Astrocyte (in vitro differentiated cells and primary cell): ENCODE measurements at regions not wholly inside any gene's neighbourhood (a gene's known extent, or its start where the extent isn't known, plus 50 kb on each side); places are given as distances from the start of the nearest gene placed in this dataset.

Experiments
- DNase-seq: peaks from one replicate; pipeline ENCODE4 v3.0.0-alpha.2; 2010; ENCODE audit warnings: low read depth
- FAIRE-seq: peaks from 2 replicates; lab custom pipeline; 2011; peaks lifted over from hg19 to GRCh38; lab: Jason Lieb, UNC
- H2AFZ ChIP-seq: 2 replicates; pipeline ENCODE4 v1.6.0; 2012; ENCODE audit warnings: low read depth, low read length, inconsistent platforms
- H3K27ac ChIP-seq: 2 replicates; pipeline ENCODE4 v1.5.1; 2011; ENCODE audit warnings: low read depth, low read length, inconsistent platforms
- H3K27me3 ChIP-seq: 2 replicates; pipeline ENCODE4 v1.6.0; 2011; ENCODE audit warnings: low read length, inconsistent platforms; ENCODE audit not compliant: insufficient read depth
- H3K36me3 ChIP-seq: 2 replicates; pipeline ENCODE4 v1.5.1; 2011; ENCODE audit warnings: low read length, inconsistent platforms; ENCODE audit not compliant: insufficient read depth
- H3K4me1 ChIP-seq: 2 replicates; pipeline ENCODE4 v1.5.1; 2011; ENCODE audit warnings: low read length, inconsistent platforms; ENCODE audit not compliant: insufficient read depth
- H3K4me2 ChIP-seq: 2 replicates; pipeline ENCODE4 v1.6.0; 2012; ENCODE audit warnings: low read length, inconsistent platforms
- H3K4me3 ChIP-seq: 2 replicates; pipeline ENCODE4 v1.5.1; 2011; ENCODE audit warnings: low read depth, mild to moderate bottlenecking, low read length, inconsistent platforms; ENCODE audit not compliant: insufficient read depth
- H3K79me2 ChIP-seq: 2 replicates; pipeline ENCODE4 v1.6.0; 2012; ENCODE audit warnings: mild to moderate bottlenecking, low read length, inconsistent platforms; ENCODE audit not compliant: insufficient read depth
- H3K9ac ChIP-seq: 2 replicates; pipeline ENCODE4 v1.6.0; 2012; ENCODE audit warnings: mild to moderate bottlenecking, low read length, inconsistent platforms
- H3K9me3 ChIP-seq: 2 replicates; pipeline ENCODE4 v1.5.1; 2012; ENCODE audit warnings: low read depth, mild to moderate bottlenecking, low read length, inconsistent platforms; ENCODE audit not compliant: insufficient read depth
- H4K20me1 ChIP-seq: 2 replicates; pipeline ENCODE4 v1.6.0; 2012; ENCODE audit warnings: low read length, inconsistent platforms; ENCODE audit not compliant: insufficient read depth
- H3K27ac Mint-ChIP-seq: one replicate; pipeline ENCODE4 v1.8.0; 2021; ENCODE audit warnings: mild to moderate bottlenecking, mixed read lengths; ENCODE audit not compliant: unreplicated experiment
- H3K27me3 Mint-ChIP-seq: one replicate; pipeline ENCODE4 v1.8.0; 2021; ENCODE audit warnings: low read depth, mixed read lengths; ENCODE audit not compliant: unreplicated experiment
- H3K36me3 Mint-ChIP-seq: one replicate; pipeline ENCODE4 v1.8.0; 2021; ENCODE audit warnings: low read depth, mixed read lengths; ENCODE audit not compliant: unreplicated experiment
- H3K4me1 Mint-ChIP-seq: one replicate; pipeline ENCODE4 v1.8.0; 2021; ENCODE audit warnings: low read depth, mixed read lengths; ENCODE audit not compliant: unreplicated experiment
- H3K4me3 Mint-ChIP-seq: one replicate; pipeline ENCODE4 v1.8.0; 2021; ENCODE audit warnings: mild to moderate bottlenecking, moderate library complexity, mixed read lengths; ENCODE audit not compliant: unreplicated experiment
- H3K9me3 Mint-ChIP-seq: one replicate; pipeline ENCODE4 v1.8.0; 2021; ENCODE audit warnings: mild to moderate bottlenecking, mixed read lengths; ENCODE audit not compliant: unreplicated experiment
- EZH2 ChIP-seq: IDR thresholded peaks from 2 replicates; pipeline ENCODE4 v1.6.1; 2012; ENCODE audit warnings: mild to moderate bottlenecking, low read length, inconsistent platforms; ENCODE audit not compliant: insufficient read depth
- TF ChIP-seq, protein P1 (sequence below): IDR thresholded peaks from 2 replicates; pipeline ENCODE4 v1.5.1; 2011; ENCODE audit warnings: low read depth, mild to moderate bottlenecking, inconsistent platforms, low read length, moderate library complexity; ENCODE audit not compliant: insufficient read depth

DNA sequence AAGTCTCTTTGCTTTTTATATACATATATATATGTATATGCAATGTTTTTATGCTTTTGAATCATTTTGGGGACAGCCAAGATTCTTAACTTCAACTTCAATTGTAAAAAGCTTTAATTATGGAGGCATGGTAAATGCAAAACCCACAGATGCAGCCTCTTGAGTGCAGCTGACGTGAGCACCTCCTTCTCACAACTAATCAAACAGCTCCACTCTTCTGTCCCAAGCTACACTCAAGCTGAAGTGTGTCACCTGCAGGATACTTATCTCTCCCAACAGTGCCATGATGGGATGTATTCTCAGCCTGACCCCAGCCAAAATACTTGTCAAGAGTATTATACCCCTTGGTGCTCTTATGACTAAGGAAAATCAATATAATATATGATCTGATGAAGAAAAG is 60.7 kb upstream of the BLTP1 start:
- no peak overlapping the region for H3K9ac ChIP-seq
- FAIRE-seq (no peak), DNase-seq (no peak)
- H3K27ac ChIP-seq, result no peak overlapping the region
- H4K20me1 ChIP-seq, result no peaks in the 10 kb centered on the region
- H3K36me3 Mint-ChIP-seq, result no peaks in the 10 kb centered on the region
- H3K27me3 ChIP-seq, result no peaks in the 10 kb centered on the region
- H3K9me3 Mint-ChIP-seq, result no peaks in the 10 kb centered on the region
- H3K4me1 Mint-ChIP-seq, result no peaks in the 10 kb centered on the region
- no peak overlapping the region for H2AFZ ChIP-seq
- H3K79me2 ChIP-seq, result no peaks in the 10 kb centered on the region
- H3K36me3 ChIP-seq, result no peaks in the 10 kb centered on the region
- H3K4me3 Mint-ChIP-seq, result no peak overlapping the region
- no peak overlapping the region for H3K4me2 ChIP-seq
- no peaks in the 10 kb centered on the region for H3K4me1 ChIP-seq
- H3K27me3 Mint-ChIP-seq, result peaks cover 3% of the 10 kb centered on the region
- no peak overlapping the region for H3K4me3 ChIP-seq
- TF ChIP-seq EZH2, result no peak
- TF ChIP-seq, protein P1, sequence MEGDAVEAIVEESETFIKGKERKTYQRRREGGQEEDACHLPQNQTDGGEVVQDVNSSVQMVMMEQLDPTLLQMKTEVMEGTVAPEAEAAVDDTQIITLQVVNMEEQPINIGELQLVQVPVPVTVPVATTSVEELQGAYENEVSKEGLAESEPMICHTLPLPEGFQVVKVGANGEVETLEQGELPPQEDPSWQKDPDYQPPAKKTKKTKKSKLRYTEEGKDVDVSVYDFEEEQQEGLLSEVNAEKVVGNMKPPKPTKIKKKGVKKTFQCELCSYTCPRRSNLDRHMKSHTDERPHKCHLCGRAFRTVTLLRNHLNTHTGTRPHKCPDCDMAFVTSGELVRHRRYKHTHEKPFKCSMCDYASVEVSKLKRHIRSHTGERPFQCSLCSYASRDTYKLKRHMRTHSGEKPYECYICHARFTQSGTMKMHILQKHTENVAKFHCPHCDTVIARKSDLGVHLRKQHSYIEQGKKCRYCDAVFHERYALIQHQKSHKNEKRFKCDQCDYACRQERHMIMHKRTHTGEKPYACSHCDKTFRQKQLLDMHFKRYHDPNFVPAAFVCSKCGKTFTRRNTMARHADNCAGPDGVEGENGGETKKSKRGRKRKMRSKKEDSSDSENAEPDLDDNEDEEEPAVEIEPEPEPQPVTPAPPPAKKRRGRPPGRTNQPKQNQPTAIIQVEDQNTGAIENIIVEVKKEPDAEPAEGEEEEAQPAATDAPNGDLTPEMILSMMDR, result no peak
- no peak overlapping the region for H3K27ac Mint-ChIP-seq
- no peaks in the 10 kb centered on the region for H3K9me3 ChIP-seq

DNA sequence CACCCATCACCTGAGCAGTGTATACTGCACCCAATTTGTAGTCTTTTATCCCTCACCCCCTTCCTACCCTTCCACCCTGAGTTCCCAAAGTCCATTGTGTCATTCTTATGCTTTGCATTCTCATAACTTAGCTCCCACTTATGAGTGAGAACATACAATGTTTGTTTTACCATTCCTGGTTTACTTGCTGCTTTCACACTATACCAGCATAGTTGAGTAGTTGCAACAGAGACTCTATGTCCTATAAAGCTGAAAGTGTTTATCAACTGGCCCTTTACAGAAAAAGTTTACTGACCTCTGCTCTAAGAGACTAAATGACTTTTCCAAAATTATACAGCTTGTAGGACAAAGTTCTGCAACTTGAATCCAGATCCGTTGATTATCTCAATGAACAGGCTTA is 61.1 kb upstream of the BLTP1 start:
- DNase-seq, result no peak
- Histone ChIP-seq H3K4me1 (no peaks in the 10 kb centered on the region), H3K27ac (no peak overlapping the region), H3K4me2 (no peak overlapping the region), H4K20me1 (no peaks in the 10 kb centered on the region), H3K4me3 (no peak overlapping the region), H2AFZ (no peak overlapping the region), H3K27me3 (no peaks in the 10 kb centered on the region), H3K36me3 (no peaks in the 10 kb centered on the region), H3K9ac (no peak overlapping the region), H3K79me2 (no peaks in the 10 kb centered on the region), H3K9me3 (no peaks in the 10 kb centered on the region)
- no peaks in the 10 kb centered on the region for H3K9me3 Mint-ChIP-seq
- TF ChIP-seq EZH2, result no peak
- TF ChIP-seq, protein P1, result no peak
- H3K4me1 Mint-ChIP-seq, result no peaks in the 10 kb centered on the region
- peaks cover 3% of the 10 kb centered on the region for H3K27me3 Mint-ChIP-seq
- no peaks in the 10 kb centered on the region for H3K36me3 Mint-ChIP-seq
- no peak overlapping the region for H3K27ac Mint-ChIP-seq
- H3K4me3 Mint-ChIP-seq, result no peak overlapping the region
- FAIRE-seq, result no peak

DNA sequence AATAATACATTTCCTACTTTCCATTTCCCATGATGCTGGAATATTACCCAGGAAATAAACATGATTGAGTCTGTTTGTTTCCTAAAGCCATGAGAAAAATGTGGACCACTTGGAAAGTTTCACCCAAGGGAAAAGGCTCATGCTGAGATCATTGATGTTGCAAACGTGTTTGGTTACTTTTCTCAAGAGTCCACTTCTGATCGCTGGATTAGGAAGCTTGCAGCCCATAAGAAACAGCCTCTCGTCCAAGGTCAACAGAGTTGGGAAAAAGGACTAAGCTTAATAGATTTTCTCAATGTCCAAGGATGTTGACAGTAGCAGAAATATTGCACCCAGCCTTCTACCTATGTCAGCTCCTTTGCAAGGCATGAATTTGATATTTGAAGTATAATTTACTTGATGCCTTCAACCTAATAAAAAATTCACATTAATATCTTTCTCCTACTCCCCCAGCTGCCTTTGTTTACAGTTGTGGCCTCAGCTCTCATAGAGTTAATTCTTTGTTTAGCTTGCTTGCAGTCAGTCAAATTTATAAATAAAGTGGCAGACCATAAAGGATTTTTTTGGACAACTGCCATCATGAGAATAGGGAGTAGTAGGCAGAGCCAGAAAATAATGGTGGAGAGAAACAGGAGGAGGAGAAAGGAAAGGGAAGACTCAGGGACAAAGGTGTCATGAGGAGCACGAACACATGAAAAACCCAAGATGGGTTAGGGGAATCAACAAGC is 65.6 kb upstream of the BLTP1 start:
- TF ChIP-seq, protein P1, result no peak
- no peak for TF ChIP-seq EZH2
- peaks cover 3% of the 10 kb centered on the region for H3K27me3 Mint-ChIP-seq
- no peaks in the 10 kb centered on the region for H3K36me3 Mint-ChIP-seq
- H2AFZ ChIP-seq, result no peak overlapping the region
- H3K27me3 ChIP-seq, result no peaks in the 10 kb centered on the region
- DNase-seq, result no peak
- FAIRE-seq, result no peak
- no peak overlapping the region for H3K9ac ChIP-seq
- H3K27ac ChIP-seq, result no peak overlapping the region
- no peaks in the 10 kb centered on the region for H3K79me2 ChIP-seq
- H3K36me3 ChIP-seq, result no peaks in the 10 kb centered on the region
- H3K27ac Mint-ChIP-seq, result no peak overlapping the region
- no peaks in the 10 kb centered on the region for H3K4me1 Mint-ChIP-seq
- no peak overlapping the region for H3K4me2 ChIP-seq
- H3K9me3 Mint-ChIP-seq, result no peaks in the 10 kb centered on the region
- no peak overlapping the region for H3K4me3 Mint-ChIP-seq
- H3K4me3 ChIP-seq, result no peak overlapping the region
- no peaks in the 10 kb centered on the region for H3K4me1 ChIP-seq
- no peaks in the 10 kb centered on the region for H4K20me1 ChIP-seq
- H3K9me3 ChIP-seq, result no peaks in the 10 kb centered on the region
